A549 (cell line): ENCODE measurements at regions not wholly inside any gene's neighbourhood (a gene's known extent, or its start where the extent isn't known, plus 50 kb on each side); places are given as distances from the start of the nearest gene placed in this dataset.
"Not testable (repeated sequence)": the region's sequence is repeated elsewhere in the genome, so short reads cannot be mapped to it uniquely, and the experiment has no call there.

Source experiments
- ATAC-seq, 2 experiments: fragments of 200-7000 bp in 1 of 2; fragments of >200 bp in 1 of 2; cut with Nextera tagmentation in 1 of 2; cut with Tn5 transposase in 1 of 2; 3 replicates each; pipeline versions ENCODE4 v1.8.0 to v1.9.1; 2018 to 2020; ENCODE audit warnings: mild to moderate bottlenecking in 1 of 2, moderate library complexity in 1 of 2
- CTCF ChIA-PET: fragments of 300-600 bp; sonication (Branson Sonifier 250); formaldehyde crosslinking; extraction: SDS; loops from one replicate; lab custom pipeline; 2021; ENCODE audit warnings: antibody characterized with exemption, inconsistent platforms; lab: Yijun Ruan, JAX
- POLR2A ChIA-PET: fragments of 350-600 bp; formaldehyde crosslinking; extraction: SDS; loops from one replicate; lab custom pipeline; 2021; ENCODE audit warnings: antibody characterized with exemption, inconsistent platforms; lab: Yijun Ruan, JAX
- DNase-seq, 2 experiments: peaks; one replicate each; pipeline versions ENCODE4 v3.0.0 to v3.0.0-alpha.2; 2011 to 2016; ENCODE audit warnings: low read depth in 1 of 2, low spot score in 1 of 2
- FAIRE-seq: peaks from 2 replicates; lab custom pipeline; 2011; peaks lifted over from hg19 to GRCh38; lab: Jason Lieb, UNC
- H3K27ac ChIP-seq, 2 experiments: fragments of >200 bp; sonication (Bioruptor Twin); formaldehyde crosslinking; 3 replicates each; pipeline ENCODE4 v1.5.1; 2016 to 2017
- H3K4me1 ChIP-seq: fragments of >200 bp; sonication (Bioruptor Twin); formaldehyde crosslinking; 3 replicates; pipeline ENCODE4 v1.6.1; 2016
- H3K4me2 ChIP-seq: fragments of >200 bp; sonication (Bioruptor Twin); formaldehyde crosslinking; 3 replicates; pipeline ENCODE4 v1.6.1; 2016
- H3K4me3 ChIP-seq: fragments of >200 bp; sonication (Bioruptor Twin); formaldehyde crosslinking; 3 replicates; pipeline ENCODE4 v1.5.1; 2016
- H3K9me3 ChIP-seq: fragments of >200 bp; sonication (Bioruptor Twin); formaldehyde crosslinking; 3 replicates; pipeline ENCODE4 v1.6.1; 2016
- BCL3 ChIP-seq: fragments of >200 bp; sonication (Bioruptor Twin); formaldehyde crosslinking; IDR thresholded peaks from 3 replicates; pipeline ENCODE4 v1.6.1; 2016
- BHLHE40 ChIP-seq: IDR thresholded peaks from 2 replicates; pipeline ENCODE4 v1.6.1; 2012; ENCODE audit warnings: low read depth, low read length, inconsistent platforms
- CHD2 ChIP-seq: fragments of 150-350 bp; IDR thresholded peaks from 2 replicates; pipeline ENCODE4 v1.6.1; 2014; ENCODE audit warnings: low read length; ENCODE audit not compliant: partially characterized antibody
- ELK1 ChIP-seq: fragments of 150-350 bp; IDR thresholded peaks from 2 replicates; pipeline ENCODE4 v1.6.1; 2014; ENCODE audit warnings: low read depth, mild to moderate bottlenecking, low read length
- EP300 ChIP-seq, 2 experiments: fragments of >200 bp; sonication (Bioruptor Twin); formaldehyde crosslinking; IDR thresholded peaks; 2 replicates in 1 of 2; 3 replicates in 1 of 2; pipeline ENCODE4 v1.6.1; 2016 to 2017
- FOXS1 ChIP-seq: fragments of 250-450 bp; sonication (Bioruptor Pico); IDR thresholded peaks from 2 replicates; pipeline ENCODE4 v1.5.0; 2020; ENCODE audit warnings: mild to moderate bottlenecking, moderate library complexity
- HDAC2 ChIP-seq: fragments of 200-600 bp; sonication (generic); IDR thresholded peaks from 2 replicates; pipeline ENCODE4 v1.6.1; 2016
- HEYL ChIP-seq: fragments of 250-450 bp; sonication (Bioruptor Pico); IDR thresholded peaks from 2 replicates; pipeline ENCODE4 v1.8.0; 2021; ENCODE audit warnings: mild to moderate bottlenecking, moderate library complexity
- HOXB5 ChIP-seq: fragments of 250-450 bp; sonication (Bioruptor Pico); IDR thresholded peaks from 2 replicates; pipeline ENCODE4 v1.5.0; 2020; ENCODE audit warnings: mild to moderate bottlenecking, moderate library complexity
- JUN ChIP-seq, 2 experiments: fragments of >200 bp; sonication (Bioruptor Twin); formaldehyde crosslinking; IDR thresholded peaks; 2 replicates in 1 of 2; 3 replicates in 1 of 2; pipeline ENCODE4 v1.6.1; 2016 to 2017
- KDM1A ChIP-seq: fragments of 200-600 bp; sonication (generic); IDR thresholded peaks from 2 replicates; pipeline ENCODE4 v1.6.1; 2016; ENCODE audit warnings: low read depth, mild to moderate bottlenecking
- KDM5A ChIP-seq: fragments of 200-600 bp; sonication (generic); IDR thresholded peaks from 2 replicates; pipeline ENCODE4 v1.6.1; 2016; ENCODE audit warnings: antibody characterized with exemption, mild to moderate bottlenecking
- MAFK ChIP-seq: fragments of 450-650 bp; IDR thresholded peaks from 2 replicates; pipeline ENCODE4 v1.6.1; 2014; ENCODE audit not compliant: partially characterized antibody
- MYC ChIP-seq: IDR thresholded peaks from 2 replicates; pipeline ENCODE4 v1.6.1; 2012; ENCODE audit warnings: mild to moderate bottlenecking, inconsistent platforms, low read length, improper control_type of control experiment, borderline replicate concordance
- NFE2L2 ChIP-seq: fragments of 150-350 bp; conservative IDR thresholded peaks from 2 replicates; pipeline ENCODE4 v1.6.1; 2014; ENCODE audit warnings: low read length
- NPAS2 ChIP-seq: fragments of 250-450 bp; sonication (Bioruptor Pico); IDR thresholded peaks from 2 replicates; pipeline ENCODE4 v1.8.0; 2022; ENCODE audit warnings: mild to moderate bottlenecking, moderate library complexity, borderline replicate concordance
- NR3C1 ChIP-seq: fragments of >200 bp; sonication (Bioruptor Twin); formaldehyde crosslinking; IDR thresholded peaks from 3 replicates; pipeline ENCODE4 v1.6.1; 2017
- PHF8 ChIP-seq: fragments of 200-600 bp; sonication (generic); IDR thresholded peaks from 2 replicates; pipeline ENCODE4 v1.6.1; 2016; ENCODE audit warnings: low read depth, mild to moderate bottlenecking, antibody characterized with exemption, moderate library complexity, borderline replicate concordance
- POLR2A ChIP-seq: IDR thresholded peaks from 2 replicates; pipeline ENCODE4 v1.6.1; 2012; ENCODE audit warnings: mild to moderate bottlenecking, low read length
- POLR2AphosphoS2 ChIP-seq: conservative IDR thresholded peaks from 2 replicates; pipeline ENCODE4 v1.6.1; 2012; ENCODE audit warnings: low read length, improper control_type of control experiment, inconsistent platforms
- RAD21 ChIP-seq, 2 experiments: fragments of >200 bp in 1 of 2; sonication (Bioruptor Twin) in 1 of 2; formaldehyde crosslinking in 1 of 2; IDR thresholded peaks in 1 of 2; conservative IDR thresholded peaks in 1 of 2; 2 replicates in 1 of 2; 3 replicates in 1 of 2; pipeline ENCODE4 v1.6.1; 2012 to 2018; ENCODE audit warnings: inconsistent platforms in 1 of 2
- SMC3 ChIP-seq: fragments of >200 bp; sonication (Bioruptor Twin); formaldehyde crosslinking; IDR thresholded peaks from 3 replicates; pipeline ENCODE4 v1.6.1; 2018; ENCODE audit warnings: inconsistent platforms
- SREBF2 ChIP-seq: fragments of 450-650 bp; IDR thresholded peaks from 2 replicates; pipeline ENCODE4 v1.6.1; 2014; ENCODE audit warnings: mild to moderate bottlenecking, moderate library complexity
- TP53 ChIP-seq: fragments of 250-450 bp; sonication (Bioruptor Pico); IDR thresholded peaks from 2 replicates; pipeline ENCODE4 v1.5.0; 2021; ENCODE audit warnings: mild to moderate bottlenecking, moderate library complexity
- ZNF302 ChIP-seq: fragments of 250-450 bp; sonication (Bioruptor Pico); IDR thresholded peaks from 2 replicates; pipeline ENCODE4 v1.9.0; 2021; ENCODE audit warnings: inconsistent platforms, mild to moderate bottlenecking, moderate library complexity
- WGBS: methylation state at CpG from one replicate; pipeline ENCODE4 v1.1.6; 2017; ENCODE audit errors: missing lambda C conversion rate; 5-methylcytosine and 5-hydroxymethylcytosine counted together

- Histone ChIP-seq H3K27ac (peak overlapping the region; percentile 95 to 98), H3K4me3 (no peak overlapping the region), H3K9me3 (no peaks in the 10 kb centered on the region), H3K4me1 (peaks cover 83% of the 10 kb centered on the region), H3K4me2 (peak overlapping the region; percentile 23; the same call in 1 of the 3 replicates)
- ChIA-PET CTCF (interaction anchor here (0.6 to 1.3 kb wide), 4 partner anchors 16 to 869 kb away, joined by 3 to 4 read pairs (median 3); no protein-coding TSS in a partner anchor), POLR2A (no interaction called here)
- WGBS = 88% methylated on average over 4 of the region's 4 CpGs
- FAIRE-seq (no peak), DNase-seq (no peak), ATAC-seq (no peak)
- TF ChIP-seq PHF8 = no peak
- TF ChIP-seq FOXS1 (CRISPR knock-in tag) = no peak
- no peak for TF ChIP-seq RAD21 (conservative IDR thresholded peaks at IDR 0.05 in 1 of 2, IDR thresholded peaks at IDR 0.05 in 1 of 2)
- TF ChIP-seq POLR2A = no peak
- TF ChIP-seq HOXB5 = no peak
- TF ChIP-seq BCL3 = no peak
- no peak for TF ChIP-seq KDM5A
- TF ChIP-seq SREBF2 = no peak
- no peak for TF ChIP-seq ELK1
- no peak for TF ChIP-seq KDM1A
Measured at GRCh38 chr6:44038543-44039065, 88.6 kb downstream of the MRPL14 start.

GRCh38 chr6:44037847-44038542 lies 89.3 kb downstream of the MRPL14 start:
- no peak for ATAC-seq
- FAIRE-seq = no peak
- Histone ChIP-seq H3K27ac (peak overlapping the region in 1 of 2 experiments; percentile 95; a peak in 3 of 6 replicates), H3K4me2 (no peak overlapping the region), H3K9me3 (no peaks in the 10 kb centered on the region), H3K4me3 (no peak overlapping the region), H3K4me1 (peaks cover 78% of the 10 kb centered on the region)
- CTCF ChIA-PET = interaction anchor here (0.6 to 1.3 kb wide), 4 partner anchors 41 to 269 kb away, joined by 3 read pairs; no protein-coding TSS in a partner anchor
- POLR2A ChIA-PET = no interaction called here
- DNase-seq = no peak
- TF ChIP-seq NR3C1 = no peak
- TF ChIP-seq FOXS1 (CRISPR knock-in tag) = no peak
- TF ChIP-seq MAFK = no peak
- no peak for TF ChIP-seq BHLHE40
- TF ChIP-seq KDM1A = no peak
- TF ChIP-seq POLR2AphosphoS2 = no peak
- no peak for TF ChIP-seq HDAC2
- no peak for TF ChIP-seq JUN (IDR thresholded peaks at IDR 0.05)
- no peak for TF ChIP-seq TP53 (CRISPR knock-in tag)
- TF ChIP-seq PHF8 = no peak
- no peak for TF ChIP-seq ZNF302 (CRISPR knock-in tag)
- no peak for TF ChIP-seq POLR2A
- no peak for TF ChIP-seq SMC3
- TF ChIP-seq EP300 (IDR thresholded peaks at IDR 0.05) = no peak
- no peak for TF ChIP-seq NPAS2 (CRISPR knock-in tag)
- no peak for TF ChIP-seq NFE2L2
- no peak for TF ChIP-seq CHD2
- no peak for TF ChIP-seq MYC
- no peak for TF ChIP-seq HEYL (CRISPR knock-in tag)
- 93% methylated on average over 13 of the region's 13 CpGs for WGBS

- DNase-seq, POLR2A ChIA-PET, FAIRE-seq, H3K9me3 ChIP-seq, ATAC-seq, H3K4me2 ChIP-seq, H3K4me3 ChIP-seq: not testable (repeated sequence)
- WGBS = 97% methylated on average over 9 of the region's 9 CpGs
- CTCF ChIA-PET = interaction anchor here (0.6 to 0.8 kb wide), 2 partner anchors 85 to 167 kb away, joined by 3 read pairs; no protein-coding TSS in a partner anchor
- peak overlapping the region in 1 of 2 experiments; percentile 95; a peak in 2 of 6 replicates for H3K27ac ChIP-seq
- peaks cover 70% of the 10 kb centered on the region for H3K4me1 ChIP-seq
Measured at GRCh38 chr6:44037276-44037675, 90.0 kb downstream of the MRPL14 start.
